AG09319 (cell line): ENCODE measurements at regions not wholly inside any gene's neighbourhood (a gene's known extent, or its start where the extent isn't known, plus 50 kb on each side); places are given as distances from the start of the nearest gene placed in this dataset.

Experiments
- DNase-seq: peaks from one replicate; pipeline ENCODE4 v3.0.0-alpha.2; 2010; ENCODE audit warnings: low read depth; ENCODE audit errors: extremely low read depth
- TF ChIP-seq, protein P1 (sequence below): IDR thresholded peaks from 2 replicates; pipeline ENCODE4 v1.5.1; 2011; ENCODE audit warnings: low read depth, mild to moderate bottlenecking, inconsistent platforms, low read length, moderate library complexity

GRCh38 chr4:83767067-83767466 is 231.2 kb downstream of the GPAT3 start:
- TF ChIP-seq, protein P1, sequence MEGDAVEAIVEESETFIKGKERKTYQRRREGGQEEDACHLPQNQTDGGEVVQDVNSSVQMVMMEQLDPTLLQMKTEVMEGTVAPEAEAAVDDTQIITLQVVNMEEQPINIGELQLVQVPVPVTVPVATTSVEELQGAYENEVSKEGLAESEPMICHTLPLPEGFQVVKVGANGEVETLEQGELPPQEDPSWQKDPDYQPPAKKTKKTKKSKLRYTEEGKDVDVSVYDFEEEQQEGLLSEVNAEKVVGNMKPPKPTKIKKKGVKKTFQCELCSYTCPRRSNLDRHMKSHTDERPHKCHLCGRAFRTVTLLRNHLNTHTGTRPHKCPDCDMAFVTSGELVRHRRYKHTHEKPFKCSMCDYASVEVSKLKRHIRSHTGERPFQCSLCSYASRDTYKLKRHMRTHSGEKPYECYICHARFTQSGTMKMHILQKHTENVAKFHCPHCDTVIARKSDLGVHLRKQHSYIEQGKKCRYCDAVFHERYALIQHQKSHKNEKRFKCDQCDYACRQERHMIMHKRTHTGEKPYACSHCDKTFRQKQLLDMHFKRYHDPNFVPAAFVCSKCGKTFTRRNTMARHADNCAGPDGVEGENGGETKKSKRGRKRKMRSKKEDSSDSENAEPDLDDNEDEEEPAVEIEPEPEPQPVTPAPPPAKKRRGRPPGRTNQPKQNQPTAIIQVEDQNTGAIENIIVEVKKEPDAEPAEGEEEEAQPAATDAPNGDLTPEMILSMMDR, result no peak

DNA sequence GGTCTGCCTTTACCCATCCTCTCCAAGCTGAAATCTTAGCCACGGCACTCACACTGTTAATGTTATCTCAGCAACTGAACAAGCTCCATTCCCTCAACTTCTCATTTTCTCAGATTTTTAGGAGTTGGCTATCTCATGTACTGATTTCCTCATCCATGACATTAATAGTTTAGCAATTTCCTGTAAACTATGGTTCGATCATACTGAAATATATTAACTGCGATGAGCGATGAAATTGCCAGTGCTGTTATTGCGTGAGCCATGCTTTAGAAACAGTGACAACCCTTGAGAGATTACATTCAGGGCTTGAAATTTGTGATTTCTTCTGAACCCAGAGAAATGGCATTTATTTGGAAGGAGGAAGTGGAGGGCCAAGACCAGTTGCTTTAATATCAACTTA is 223.7 kb downstream of the GPAT3 start:
- TF ChIP-seq, protein P1, result no peak
- DNase-seq, result no peak

More at GRCh38 chr4:83767067-83767466, 231.2 kb downstream of the GPAT3 start:
- no peak for DNase-seq

DNA sequence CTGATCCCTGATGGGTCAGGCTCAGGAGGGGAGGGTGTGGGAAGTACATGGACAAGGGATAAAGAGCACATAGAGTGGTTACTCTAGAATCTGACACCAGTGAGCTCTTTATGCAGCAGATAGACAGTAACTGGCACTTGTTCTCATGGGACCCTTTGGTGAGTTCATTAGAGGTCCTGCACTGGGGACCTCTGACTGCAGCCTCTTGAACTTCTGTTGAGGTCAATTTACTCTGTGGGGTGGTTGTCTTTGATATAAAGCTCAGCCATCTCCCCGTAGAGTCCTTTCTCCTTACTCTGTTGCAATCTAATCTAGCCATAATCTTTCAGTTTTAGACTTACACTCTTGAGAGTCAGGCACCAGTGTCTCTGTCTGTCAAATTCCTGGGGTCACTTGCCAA is 222.4 kb downstream of the GPAT3 start:
- no peak for DNase-seq
- TF ChIP-seq, protein P1, result no peak

DNA sequence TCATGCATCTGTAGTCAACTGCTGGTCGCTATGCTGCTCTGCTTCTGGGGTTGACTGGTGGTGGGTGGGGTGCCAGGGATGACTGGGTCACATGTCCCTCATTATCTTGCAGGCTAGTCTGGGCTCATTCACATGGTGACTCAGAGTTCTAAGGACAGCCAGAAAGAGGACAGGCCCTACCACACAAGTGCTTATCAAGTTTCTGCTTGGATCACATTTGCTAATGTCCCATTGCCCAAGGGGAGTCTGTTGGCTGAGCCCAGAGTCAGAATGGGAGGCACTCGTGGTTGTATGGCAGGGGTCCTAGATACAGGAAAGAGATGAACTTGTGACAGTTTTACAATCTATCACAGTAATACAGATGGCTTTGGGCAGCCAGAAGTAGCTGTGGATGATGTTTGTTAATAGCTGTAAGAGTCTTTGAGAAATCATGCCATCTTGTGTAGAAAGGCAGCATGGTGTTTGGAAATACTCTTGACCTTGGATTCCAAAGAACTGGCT is 221.3 kb downstream of the GPAT3 start:
- TF ChIP-seq, protein P1, result no peak
- no peak for DNase-seq

GRCh38 chr4:83753260-83753659 is 217.4 kb downstream of the GPAT3 start:
- TF ChIP-seq, protein P1, result no peak; the same call in none of the 2 replicates

GRCh38 chr4:83751336-83751949 is 215.5 kb downstream of the GPAT3 start:
- DNase-seq, result no peak
- TF ChIP-seq, protein P1, result no peak

More at GRCh38 chr4:83753260-83753659, 217.4 kb downstream of the GPAT3 start:
- no peak for DNase-seq

GRCh38 chr4:83748711-83749110 is 212.8 kb downstream of the GPAT3 start:
- TF ChIP-seq, protein P1, result no peak
- no peak for DNase-seq
